ENCODE measurements at regions not wholly inside any gene's neighbourhood (a gene's known extent, or its start where the extent isn't known, plus 50 kb on each side); places are given as distances from the start of the nearest gene placed in this dataset.

- no peak for DNase-seq
Measured at GRCh38 chr14:64639340-64639821, 64.8 kb upstream of the PLEKHG3 start.

DNA sequence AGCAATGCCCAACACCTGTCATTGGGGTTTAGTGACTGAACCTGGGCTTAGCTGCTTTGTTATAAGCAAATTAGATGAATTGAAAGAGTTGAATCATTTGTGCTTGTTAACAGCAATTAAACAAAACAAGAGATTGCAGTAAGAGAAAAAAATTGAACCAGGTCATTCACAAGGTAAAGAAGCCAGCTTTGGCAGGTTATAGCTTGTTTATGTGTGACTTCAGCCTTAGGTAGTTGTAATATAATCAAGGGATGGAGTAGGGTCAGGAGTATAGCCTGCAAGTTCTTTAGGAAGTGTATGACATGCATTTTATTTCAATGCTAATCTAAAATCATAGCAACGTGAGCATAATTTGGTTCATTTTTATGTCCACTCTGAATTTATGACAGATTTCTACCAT is 63.4 kb upstream of the PLEKHG3 start:
- DNase-seq = no peak

GRCh38 chr14:64641760-64642159 is 62.5 kb upstream of the PLEKHG3 start:
- DNase-seq = no peak

GRCh38 chr14:64643709-64644108 is 60.5 kb upstream of the PLEKHG3 start:
- no peak for DNase-seq

DNA sequence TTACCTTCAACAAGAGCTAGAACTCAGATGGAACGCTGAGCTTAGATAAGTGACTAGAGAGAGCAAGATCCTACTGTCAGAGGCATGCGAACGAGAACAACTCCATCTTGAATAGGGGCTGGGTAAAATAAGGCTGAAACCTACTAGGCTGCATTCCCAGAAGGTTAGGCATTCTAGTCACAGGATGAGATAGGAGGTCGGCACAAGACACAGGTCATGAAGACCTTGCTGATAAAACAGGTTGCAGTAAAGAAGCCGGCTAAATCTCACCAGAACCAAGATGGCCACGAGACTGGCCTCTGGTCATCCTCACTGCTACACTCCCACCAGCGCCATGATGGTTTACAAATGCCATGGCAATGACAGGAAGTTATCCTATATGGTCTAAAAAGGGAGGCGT is 59.6 kb upstream of the PLEKHG3 start:
- DNase-seq = no peak

DNA sequence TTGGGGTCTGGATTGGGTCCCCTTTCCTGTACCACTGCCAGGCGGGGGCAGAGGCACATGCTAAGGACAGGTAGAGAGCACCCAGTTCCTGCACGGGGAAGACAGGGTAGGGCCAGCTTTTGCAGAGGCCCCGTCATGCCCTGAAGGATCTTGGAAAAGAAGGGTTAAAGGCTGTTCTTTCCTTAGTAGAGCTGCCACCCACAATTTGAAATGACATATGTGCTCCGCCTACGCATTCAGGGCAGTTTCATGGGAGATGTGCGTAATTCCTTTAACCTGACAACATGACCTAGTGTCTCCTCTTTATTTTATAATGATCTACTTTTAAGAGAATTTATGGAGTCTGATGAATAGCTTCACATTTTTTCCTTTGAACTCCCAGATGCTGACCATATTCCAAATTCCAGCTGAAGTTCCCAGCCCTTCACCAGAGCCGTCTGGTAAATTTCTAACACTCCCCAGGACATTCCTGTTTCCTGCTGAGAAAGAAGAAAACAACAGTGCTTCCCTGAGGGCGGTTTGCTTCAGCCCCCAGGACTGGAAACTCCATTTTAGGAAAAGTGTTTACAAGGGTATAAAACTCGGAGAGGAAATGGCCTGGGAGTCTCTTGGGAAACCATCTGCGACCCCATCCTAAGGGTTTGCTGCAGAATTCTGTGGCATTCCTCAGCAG is 58.9 kb upstream of the PLEKHG3 start:
- DNase-seq = no peak

- DNase-seq = no peak
Measured at GRCh38 chr14:64646103-64646502, 58.1 kb upstream of the PLEKHG3 start.

DNA sequence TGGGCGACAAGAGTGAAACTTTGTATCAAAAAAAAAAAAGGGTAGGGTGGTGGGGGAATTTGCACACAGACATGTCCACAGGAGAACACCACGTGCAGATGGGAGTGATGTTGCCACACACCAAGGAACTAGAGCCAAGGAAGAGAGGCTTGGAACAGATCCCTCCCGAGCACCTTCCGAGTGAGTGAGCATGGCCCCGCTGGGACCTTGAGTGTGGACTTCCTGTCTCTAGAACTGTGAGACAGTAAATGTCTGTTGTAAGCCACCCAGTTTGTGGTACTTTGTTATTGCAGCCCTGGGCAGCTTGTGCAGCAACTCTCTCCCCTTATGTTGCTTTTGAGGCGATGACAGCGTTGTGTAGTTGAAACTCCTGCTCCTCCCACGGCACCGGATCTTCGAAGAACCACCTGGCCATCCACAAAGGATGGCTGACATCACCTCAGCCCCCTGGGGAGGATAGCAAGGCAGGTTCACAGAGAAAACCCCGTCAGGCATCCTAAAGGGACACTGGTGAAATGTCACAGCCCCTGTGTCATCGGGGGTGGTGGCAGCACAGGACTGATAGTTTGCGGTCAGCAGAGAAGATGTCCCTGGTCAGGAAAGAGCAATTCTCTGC is 54.7 kb upstream of the PLEKHG3 start:
- peak in 1 of 2 experiments; percentile 34 for DNase-seq

GRCh38 chr14:64653900-64654245 is 50.4 kb upstream of the PLEKHG3 start:
- no peak for DNase-seq

DNA sequence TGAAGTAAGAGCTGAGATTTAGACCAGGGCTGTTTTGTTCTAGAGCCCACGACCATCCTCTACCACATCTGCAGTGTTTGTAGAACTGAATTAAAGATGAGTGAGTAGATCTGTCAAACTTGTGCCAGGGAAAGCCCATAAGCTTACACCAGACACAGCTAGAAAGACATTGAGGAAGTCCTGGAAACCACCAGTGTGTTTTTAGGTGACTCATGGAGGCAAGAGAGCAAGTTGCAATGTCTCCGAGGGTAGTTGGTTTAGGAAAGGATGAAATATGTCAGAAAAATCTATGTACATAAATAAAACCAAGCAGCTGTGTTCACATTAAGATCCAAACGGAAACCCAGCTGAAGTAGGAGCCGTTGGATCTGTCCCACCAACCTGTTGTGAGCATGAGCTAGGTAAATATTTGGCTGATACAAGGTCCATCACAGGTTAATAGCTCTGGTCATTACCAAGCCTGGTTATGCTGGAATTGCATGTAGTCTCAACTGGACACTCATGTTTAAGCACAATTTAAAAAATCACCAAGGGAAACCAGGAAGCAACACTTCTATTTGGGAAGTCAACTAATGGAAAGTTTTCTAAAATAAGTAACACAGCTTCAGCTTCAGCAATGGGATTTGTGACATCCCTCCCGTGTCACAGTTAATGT is 49.9 kb upstream of the PLEKHG3 start:
- no peak for DNase-seq

Data from NCI-H446 (cell line).